Left kidney (tissue), 1 donor: ENCODE measurements at regions not wholly inside any gene's neighbourhood (a gene's known extent, or its start where the extent isn't known, plus 50 kb on each side); places are given as distances from the start of the nearest gene placed in this dataset.

Experiments
- DNase-seq: peaks from one replicate; pipeline ENCODE4 v3.0.0-alpha.2; 2013

DNA sequence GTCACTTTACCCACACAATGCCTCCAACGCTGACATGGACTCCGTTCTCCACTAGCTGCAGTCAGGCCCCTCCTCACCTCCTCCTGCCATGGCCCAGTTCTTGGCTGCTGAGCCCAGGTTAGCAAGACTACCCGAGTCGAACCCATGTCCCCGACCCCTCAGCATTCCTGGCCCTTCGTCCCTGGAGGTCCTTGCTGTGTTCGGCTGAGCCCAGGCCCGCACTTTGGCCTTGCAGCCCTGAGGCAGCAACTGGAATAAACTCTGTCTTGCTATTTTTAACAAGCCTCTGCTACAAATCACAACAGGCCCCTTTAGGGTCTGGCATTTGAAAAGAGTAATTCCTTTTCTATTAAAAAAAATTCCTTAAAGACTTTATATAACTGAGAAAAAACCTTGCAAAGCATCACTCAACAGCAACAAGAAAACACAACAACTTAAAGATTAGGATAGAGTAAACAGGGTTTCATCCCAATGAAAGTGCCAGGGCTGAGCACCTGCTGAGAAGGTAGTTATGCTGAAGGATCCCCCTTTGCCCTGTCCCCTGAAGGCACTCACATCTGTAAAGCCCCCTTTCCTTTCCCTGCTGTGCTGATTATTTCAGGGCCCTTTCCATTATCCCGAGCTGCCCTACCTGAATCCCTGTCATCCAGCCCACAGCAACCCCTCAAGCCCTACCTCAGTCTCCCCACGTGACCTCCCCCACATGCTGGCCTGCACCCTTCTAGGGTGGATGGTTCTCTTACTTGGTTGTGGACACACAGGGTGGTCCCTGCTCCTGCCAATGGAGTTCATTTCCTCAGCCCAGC is 120.0 kb upstream of the SNTG2 start:
- no peak for DNase-seq

DNA sequence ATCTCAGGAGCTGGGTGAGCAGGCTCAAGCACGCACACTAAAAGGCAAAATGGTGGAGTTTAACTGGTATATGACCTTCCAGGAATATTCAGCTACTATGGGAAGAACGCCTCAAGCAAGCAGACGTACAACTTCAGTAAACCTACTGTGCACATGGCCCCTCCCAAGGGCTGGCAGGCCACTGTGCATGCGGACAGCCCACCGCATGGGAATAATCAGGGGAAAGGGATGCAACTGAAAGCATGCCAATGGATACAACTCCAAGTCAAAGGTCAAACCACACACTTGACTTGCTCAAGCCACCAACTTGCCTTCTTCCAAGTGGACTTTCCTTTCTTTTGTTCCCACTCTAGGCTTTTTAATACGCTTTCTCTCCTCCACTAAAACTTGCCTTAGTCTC is 121.6 kb upstream of the SNTG2 start:
- DNase-seq: no peak

DNA sequence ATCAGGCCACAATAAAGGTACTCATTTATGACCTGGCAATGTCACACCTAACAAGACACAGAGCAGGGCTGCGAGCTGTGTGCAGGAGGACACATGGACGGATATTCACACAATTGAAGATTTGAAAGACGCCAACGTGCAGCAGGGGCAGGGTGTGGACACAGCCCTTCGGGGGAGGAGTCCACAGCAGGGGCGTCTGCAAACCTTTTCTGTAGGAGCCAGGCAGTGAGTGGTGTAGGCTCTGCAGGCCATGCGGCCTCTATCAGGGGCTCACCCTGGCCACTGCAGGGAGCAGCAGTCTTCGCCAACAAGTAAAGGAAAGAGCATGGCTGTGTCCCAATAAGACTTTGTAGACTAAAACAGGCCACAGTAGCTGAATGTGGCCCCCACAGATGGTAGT is 125.7 kb upstream of the SNTG2 start:
- DNase-seq: no peak

DNA sequence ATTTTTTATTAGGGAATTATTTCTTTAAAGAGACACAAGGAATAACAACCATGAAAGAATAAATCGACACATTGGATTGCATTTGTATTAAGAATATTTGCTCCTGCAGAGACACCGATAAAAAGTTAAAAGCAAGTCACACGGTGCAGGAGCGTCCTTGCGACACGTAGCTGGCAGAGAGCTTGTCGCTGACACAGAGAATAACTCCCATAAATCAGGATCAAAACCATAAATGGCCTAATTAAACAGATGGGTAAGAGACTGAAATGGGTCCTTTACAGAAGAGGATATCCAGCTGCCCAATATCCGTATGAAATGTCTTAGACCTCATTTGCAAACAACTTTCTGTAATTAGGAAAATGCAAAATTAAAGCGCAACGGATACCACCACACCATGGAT is 126.1 kb upstream of the SNTG2 start:
- DNase-seq: no peak

DNA sequence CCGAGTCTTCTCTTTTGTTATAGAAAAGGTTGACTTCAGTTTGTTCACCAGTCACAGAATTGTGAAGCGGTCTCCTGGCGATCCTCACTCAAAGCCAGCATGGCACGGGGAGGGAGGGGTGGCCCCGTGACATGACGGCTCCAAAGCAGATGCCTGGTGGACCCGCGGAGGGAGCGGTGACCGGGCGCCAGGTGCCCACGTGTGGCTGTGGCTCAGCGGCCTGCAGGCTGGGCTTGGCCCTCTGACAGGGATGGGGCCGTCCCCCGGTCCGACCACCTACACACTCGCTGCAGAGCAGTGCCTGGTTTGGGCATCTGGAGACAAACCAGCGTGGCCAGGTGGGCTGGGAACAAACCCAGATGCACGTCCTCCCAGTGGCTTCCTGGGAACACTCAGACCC is 129.1 kb upstream of the SNTG2 start:
- DNase-seq: no peak

DNA sequence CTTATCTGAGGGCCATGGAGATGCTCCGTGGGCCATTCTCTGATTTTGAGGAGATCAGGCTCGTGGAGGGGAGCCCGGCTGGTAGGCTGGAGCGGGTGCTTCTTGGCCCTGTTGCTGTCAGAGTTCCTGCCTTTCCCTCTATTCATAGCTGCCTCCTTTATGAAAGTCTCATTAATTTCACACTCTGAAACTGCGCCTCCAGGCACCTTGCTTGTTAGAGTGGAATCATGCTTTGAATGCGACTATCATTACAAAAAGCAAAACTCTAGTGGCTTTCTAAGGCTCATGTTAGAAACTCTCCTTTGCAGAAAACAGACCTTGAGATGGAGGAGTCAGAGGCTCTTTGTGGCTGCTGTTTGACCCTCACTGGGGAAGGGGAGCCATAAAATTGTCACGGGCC is 131.0 kb upstream of the SNTG2 start:
- DNase-seq: no peak

DNA sequence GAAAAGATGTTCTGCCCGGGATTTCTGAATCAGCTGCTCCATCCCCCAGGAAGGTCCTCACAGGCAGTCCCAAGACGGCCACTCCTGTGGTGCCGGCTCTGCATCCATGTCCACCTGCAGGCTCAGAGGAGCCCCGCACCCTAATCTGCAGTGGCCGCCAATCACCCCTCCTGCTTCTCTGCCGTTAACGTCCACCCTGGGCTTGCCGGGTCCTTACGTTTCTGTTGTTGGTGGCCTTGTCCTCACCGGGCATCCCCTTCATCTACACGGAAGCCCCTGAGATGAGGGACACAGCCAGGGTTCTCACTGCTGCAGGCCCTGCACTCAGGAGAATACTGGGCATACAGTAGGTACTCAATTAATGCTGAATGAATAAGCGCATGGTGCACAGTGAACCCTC is 131.5 kb upstream of the SNTG2 start:
- no peak for DNase-seq

DNA sequence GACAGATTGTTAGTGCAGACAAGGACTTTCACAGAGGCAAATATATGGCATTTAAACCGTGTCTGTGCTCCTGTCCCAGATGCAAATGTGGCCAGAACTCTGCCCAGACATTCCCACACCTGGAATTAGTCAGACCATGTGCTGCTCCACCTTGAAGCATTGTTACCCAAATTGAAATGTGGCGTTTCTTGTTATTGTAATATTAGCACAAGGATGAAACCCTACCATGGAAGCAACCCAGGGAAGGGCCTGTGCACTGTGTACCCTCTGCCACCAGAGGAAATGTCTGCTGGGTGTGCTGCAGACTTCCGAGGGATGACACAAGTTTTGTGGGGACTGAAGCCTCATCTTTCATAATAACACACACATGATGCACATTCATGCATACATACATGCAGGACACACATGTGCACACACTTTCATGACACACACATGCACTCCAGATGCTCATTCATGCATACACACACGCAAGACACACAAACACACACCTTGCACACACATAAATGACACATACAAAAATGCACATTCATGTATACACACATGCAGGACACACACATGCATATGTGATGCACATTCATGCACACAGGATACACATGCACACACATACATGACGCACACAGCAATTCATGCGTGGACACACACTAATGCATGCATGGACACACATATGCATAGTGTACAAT is 133.2 kb upstream of the SNTG2 start:
- no peak for DNase-seq

DNA sequence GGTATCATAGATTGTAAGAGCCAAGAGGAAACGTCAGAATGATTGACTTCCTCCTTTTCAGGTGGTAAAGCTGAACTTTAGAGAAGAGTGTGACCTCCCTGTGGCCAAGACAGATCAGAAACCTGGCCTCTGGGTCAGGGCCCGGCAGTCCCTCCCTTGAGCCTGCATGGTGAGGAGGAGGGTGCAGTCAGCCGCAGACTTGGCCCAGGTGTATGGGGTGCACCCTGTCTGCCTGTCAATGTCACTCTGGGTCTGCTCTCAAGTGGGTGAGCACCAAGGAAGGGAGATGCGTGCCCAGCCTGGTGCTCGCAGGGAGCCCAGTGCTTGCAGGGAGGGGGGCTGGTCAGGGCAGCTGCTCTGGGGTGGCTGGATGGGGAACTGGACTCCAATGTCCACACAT is 134.4 kb upstream of the SNTG2 start:
- DNase-seq: no peak

DNA sequence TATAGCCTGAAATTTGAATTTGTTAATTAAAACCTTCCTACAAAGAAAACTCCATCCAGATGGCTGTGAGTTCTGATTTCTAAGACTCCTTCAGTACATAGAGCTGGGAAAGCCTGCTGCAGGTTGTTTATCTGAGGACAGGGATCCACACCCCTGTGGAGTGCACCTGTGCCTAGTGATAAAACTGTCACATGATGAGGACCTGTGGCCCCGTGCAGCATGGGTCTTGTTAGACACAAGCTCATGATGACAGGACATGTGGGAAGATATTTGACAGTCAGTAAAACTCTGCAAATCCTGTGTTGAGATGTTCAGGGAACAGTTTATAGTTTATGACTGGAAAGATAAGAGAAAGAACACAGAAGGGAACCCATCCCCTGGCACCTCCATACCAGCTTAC is 133.2 kb upstream of the TMEM18 start:
- no peak for DNase-seq

DNA sequence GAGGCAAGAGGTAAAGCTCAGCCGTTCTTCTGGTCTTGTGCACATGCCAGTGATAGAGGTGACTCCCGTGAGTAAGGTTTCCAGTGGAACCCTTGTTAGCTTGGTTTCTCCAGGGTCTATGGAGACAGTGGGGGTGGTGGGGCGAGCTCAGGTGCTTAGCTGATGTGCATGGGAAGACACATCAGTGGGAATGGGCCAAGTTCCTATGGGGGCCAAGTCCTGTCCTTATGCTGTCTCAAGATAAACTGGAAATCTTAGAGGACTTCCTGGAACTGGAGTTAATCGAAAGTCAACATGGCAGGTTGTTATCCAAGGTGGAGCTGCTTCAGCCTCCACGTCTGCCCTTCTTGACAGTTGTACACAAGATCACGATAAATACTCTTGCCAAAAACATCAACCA is 130.1 kb upstream of the TMEM18 start:
- DNase-seq: no peak

DNA sequence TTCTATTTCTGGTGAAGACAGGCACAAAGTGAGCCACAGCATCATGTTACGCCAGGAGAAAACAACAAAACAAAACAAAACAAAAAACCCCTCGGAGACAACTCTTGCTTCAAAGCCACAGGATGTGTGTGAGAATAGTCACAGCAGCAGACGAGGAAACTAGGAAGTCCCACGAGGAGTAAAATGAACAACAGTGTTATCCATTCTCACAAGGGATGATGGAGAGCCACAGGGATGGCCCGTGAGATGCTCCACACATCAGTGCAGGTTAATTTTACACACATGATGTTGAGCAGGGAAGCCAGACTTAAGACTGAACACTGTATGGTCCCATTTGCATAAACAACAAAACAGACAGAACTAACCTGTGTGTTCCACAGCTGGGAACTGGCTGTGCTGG is 128.5 kb upstream of the TMEM18 start:
- no peak for DNase-seq

DNA sequence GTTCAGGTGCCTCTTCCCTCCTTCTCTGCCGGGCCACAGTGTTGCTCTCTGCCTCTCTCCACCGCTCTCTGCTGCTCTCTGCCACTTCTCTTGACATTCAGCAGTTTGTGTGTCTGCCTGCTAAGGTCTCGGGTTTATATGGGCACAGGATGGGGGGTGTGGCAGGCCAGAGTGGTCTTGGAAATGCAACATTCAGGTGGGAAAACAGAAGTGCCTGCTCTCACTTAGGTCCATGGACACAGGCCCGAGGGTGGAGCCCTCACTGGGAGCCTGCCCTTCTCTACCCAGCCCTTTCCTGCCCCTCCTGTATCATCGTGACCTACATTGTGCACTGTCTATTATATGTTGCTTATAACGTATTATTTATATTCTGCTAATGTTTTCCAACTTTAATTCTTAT is 120.8 kb upstream of the TMEM18 start:
- no peak for DNase-seq

DNA sequence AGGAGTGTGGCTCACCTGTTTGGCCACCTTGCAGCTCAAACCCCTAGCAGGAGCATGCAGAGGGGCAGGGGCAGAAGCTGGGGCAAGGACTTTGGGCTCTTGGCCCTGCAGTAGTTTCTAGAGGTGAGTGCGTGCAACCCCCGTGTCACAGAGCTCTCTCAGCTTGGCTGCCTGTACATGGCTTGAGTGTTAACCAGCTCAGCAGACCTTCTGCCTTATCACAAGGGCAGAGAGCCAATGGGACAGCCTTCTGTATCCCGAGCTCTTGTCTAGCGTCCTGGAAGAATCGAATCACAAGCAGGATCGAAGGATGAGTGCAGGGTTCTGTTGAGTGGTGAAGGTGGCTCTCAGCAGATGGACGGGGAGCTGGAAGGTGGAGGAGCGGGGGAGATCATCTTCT is 120.3 kb upstream of the TMEM18 start:
- no peak for DNase-seq

DNA sequence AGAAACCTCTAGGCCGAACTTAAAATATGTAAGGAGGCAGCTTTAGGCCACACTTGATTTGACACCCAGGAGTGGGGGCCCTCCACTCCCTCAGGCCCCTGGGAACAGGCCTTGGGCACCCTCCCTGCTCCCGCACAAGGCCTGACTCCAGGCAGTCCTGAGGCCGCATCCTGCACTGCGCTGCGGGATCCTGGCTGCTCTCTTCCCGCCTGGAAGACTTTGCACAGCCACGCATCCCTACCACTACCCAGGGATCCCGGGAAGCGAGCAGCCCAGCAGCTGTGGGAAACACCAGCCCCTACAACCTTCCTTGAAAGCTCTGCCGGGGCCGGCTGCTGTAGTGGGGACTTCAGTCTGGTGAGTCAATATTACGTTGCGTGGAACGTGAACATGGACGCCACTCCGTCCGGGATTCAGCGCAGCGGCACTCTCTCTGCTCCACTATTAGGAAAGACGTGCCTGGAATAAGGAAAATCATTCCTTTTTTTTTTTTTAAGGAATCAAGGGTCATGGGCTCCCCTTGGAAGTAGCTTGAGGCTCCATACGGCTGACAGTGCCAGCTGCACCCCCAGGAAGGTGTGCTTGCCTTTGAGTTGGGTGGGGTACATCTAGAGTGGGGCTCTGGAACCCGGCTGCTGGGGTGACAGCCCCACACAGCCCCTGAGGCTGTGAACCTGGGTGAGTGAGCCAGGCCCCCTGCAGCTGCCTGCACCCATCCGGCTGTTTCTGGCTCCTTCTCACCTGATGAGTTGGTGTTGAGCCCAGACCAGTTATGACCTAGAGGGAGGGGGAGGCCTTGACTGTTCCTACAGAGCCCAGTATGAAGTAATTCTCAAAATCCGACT is 119.2 kb upstream of the TMEM18 start:
- peak; percentile 6 for DNase-seq

DNA sequence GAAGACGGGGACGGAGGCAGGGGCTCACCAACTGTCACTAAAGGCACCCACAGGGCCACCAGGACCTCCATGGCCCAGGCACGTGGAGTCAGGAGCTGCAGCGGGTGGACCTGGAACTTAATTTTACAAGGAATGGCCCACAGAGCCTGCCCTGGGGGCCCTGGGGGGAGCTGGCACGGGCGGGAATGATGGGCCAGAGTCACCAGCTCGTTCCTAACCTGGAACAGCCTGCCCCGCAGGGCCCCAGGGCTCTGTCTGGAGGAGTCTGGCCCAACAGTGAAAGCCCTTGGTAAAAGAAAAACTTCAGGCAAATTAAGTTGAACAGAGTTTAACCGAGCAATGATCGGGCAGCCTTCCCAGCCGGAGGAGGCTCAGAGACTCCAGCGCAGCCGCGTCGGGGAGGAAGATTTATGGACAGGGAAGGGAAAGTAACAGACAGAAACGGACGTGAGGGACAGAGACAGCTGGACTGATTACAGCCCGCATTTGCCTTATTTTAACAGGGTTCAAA is 118.4 kb upstream of the TMEM18 start:
- peak; percentile 43 for DNase-seq

DNA sequence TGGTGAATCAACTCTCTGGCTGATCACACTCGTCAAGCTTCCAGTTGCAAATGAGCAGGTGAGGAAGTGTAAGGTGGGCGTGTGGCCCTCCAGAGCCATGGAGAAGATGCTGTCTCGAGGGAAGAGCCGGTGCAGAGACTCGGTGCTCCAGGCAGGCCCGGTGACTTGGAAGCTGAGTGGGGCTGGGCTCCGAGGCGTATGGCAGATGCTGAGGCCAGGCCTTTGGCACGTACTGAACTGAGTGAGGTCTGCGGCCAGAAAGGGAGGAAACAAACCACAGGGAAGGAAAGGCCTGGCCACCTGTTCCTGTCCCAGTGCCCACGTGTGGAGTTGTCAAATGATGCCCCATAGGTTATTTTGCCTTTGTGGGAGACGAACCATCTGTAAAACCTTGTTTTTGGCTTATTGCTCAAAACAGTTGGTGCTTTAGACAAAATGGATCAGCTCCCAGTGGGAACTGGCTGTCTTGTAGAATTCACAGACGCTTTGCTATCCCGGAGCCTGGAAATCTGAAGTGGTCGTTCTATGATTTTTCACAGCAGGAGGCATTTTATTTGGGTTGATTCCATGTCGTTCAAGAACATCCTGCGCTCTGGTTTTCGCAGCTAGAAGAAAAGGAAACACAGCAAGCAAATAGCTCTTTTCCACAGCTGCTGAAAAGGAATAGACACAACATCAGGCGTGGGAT is 117.5 kb upstream of the TMEM18 start:
- peak; percentile 5 for DNase-seq

DNA sequence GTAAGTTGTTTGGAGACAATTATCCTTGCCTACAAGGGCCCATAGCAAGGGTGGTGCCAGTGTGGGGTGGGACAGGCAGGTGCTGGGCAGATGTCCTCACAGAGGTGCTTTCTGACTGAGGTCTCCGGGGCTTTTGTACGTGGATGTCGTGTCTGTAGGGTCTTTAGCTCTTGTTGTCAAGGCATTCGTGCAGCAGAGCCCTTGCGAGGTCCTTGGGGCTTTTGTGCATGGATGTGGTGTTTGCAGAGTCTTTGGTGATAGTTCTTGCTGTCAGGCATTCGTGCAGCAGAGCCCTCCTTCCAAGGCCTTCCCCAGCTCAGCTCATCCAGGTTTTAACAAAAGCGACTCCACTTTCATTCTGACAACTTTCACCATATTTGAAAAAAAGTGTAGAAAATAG is 116.0 kb upstream of the TMEM18 start:
- DNase-seq: no peak

DNA sequence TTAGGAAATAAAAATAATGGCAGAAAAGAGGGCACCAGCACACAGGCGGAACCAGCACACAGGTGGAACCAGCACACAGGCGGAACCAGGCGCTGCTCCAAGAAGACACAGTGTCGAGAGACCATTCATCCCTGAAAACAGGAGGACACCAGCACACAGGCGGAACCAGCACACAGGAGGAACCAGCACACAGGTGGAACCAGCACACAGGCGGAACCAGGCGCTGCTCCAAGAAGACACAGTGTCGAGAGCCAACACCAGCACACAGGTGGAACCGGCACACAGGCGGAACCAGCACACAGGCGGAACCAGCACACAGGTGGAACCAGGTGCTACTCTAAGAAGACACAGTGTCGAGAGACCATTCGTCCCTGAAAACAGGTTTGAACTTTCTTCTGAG is 115.5 kb upstream of the TMEM18 start:
- DNase-seq: no peak

DNA sequence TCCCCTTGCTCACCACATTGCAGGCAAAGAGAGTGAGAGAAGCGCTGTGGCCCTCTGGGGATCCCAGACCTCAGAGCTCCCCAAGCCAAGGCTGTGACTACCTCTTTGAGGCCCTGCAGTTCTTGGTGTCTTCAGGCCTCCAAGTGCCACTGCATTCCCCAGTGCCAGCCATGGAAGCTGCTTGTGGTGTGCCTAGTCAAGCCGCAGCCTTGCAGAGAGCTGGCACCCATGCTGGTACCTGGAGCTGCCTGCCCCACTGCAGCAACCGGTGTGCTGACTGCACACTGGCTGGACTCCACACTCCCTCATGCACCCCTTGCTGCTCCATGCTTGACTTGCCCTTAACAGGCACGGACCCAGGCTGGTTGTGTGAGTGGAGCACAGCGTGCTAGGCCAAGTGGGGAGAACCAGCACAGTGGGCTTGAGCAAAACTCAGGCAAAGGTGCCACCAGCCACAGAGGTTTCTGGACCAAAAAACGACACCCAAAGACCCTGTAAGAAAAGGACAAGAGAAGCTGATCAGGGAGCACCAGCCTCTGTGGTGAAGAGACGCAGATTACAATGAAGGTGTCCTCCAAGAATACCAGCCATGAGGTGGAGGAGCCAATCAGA is 113.5 kb upstream of the TMEM18 start:
- DNase-seq: no peak

DNA sequence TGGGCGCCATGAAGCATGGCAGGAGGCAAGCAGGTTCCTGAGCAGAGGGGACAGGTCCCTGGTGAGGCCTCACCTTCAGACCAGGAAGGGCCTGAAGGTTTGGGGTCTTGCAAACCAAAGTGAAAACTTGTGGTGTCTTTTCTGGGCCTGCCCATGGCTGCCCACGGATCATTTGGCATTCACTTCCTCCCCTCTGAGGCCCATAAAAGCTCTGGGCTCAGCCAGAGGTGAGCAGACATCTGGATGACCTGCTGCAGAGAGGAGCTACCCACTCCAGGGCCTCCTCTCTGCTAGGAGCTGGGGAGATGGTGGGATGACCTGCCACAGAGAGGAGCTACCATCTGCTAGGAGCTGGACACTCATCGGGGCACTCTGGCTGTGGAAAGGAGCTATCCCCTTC is 112.9 kb upstream of the TMEM18 start:
- DNase-seq: no peak

DNA sequence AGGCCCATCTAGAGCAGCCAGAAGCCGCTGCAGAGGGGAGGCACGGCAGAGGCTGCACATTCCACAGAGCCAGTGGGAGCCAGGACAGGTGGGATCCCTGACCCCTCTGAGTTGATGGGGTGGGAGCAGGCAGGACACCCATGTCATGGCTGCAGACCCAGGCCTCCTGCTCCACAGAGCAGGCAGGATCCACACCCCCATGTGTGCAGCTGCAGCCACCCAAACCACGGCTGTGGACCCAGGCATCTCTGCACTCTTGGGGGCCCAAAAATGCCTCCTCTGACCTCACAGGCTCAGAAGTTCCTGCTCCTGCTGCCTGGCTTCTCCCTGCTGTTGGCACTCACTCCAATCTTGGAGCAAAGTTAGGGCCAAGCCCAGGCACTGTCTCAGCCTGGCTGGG is 112.3 kb upstream of the TMEM18 start:
- no peak for DNase-seq
